ENCODE measurements at regions not wholly inside any gene's neighbourhood (a gene's known extent, or its start where the extent isn't known, plus 50 kb on each side); places are given as distances from the start of the nearest gene placed in this dataset.
"Not testable (repeated sequence)": the region's sequence is repeated elsewhere in the genome, so short reads cannot be mapped to it uniquely, and the experiment has no call there.

DNA sequence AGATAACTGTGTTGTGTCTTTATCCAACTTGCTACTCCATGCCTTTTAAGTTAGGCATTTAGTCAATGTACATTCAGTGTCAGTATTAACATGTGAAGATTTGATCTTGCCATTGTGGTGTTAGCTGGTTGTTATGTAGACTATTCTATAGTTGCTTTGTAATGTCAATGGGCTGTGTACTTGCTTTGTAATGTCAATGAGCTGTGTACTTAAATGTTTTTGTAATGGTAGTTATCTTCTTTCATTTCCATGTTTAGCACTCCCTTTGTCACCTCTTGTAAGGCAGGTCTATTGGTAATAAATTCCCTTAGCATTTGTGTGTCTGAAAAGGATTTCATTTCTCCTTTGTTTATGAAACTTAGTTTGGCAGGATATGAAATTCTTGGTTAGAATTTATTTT, 53.4 kb downstream of the MC4R start:
- DNase-seq, result no peak

DNA sequence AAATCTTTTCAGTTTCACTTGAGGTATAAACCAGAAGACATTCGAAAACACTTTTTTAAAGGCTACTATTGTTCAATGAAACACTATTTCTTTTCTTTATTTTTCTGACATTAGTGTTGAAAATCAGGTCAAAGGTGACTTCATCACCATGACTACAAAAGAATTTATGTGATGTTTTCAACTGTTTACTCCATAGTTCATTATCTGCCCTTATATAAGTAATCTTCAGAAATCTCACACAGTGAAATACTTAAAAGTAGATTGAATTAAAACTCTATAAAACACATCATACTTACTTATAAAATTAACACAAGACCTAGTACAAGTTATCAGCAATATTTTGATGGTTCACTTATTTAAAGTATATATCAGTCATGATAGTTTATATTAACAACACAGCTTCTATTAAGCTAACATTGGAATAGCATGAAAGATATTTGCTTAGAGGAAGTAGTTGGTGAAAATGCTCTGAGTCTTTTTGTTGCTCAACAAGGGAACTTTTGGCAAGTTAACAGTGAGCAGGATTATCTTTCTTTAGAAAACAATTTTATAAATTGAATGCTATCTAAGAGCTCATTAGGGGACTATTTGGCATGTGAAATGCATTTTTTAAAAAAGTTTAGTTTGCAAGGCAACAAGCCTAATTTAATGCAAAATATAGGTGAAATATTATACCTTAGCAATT, 60.8 kb downstream of the MC4R start:
- no peak for DNase-seq

DNA sequence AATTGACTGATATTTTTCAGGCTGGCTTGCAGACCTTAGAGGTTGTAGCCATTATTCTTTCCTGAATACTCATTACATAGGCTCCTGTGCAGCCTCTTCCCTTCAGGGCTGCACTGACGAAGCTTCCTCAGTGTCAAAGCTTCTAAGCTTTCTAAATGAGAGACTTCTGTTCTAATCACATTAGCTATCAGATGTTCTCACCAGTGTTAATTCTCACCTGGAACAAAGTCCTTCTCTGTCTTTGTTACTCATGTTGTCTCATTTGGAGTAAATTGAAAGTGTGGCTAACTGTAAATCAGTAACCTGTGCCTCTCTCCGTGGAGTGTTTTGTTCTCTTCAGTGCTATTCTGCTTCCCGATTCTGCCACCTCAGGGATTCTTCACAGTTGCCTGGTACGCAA, 76.9 kb downstream of the MC4R start:
- no peak for DNase-seq

DNA sequence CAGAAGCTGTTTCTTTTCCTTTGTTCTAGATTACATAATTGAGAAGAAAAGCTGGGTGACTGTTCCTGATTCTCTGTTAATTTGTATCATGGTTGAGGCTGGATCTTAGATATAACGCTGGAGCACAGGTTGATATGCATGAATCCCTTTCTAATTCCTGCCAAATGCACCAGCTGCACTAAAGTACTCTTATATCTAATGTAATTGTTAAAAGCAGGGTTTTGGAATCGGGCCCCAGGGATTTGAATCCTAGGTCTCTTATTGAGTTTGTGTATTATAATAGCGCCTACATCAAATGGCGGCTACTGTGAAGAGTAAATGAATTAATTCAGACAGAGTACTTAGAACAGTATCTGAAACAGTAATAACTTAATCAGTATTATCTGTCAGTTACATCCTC, 80.4 kb downstream of the MC4R start:
- no peak for DNase-seq

DNA sequence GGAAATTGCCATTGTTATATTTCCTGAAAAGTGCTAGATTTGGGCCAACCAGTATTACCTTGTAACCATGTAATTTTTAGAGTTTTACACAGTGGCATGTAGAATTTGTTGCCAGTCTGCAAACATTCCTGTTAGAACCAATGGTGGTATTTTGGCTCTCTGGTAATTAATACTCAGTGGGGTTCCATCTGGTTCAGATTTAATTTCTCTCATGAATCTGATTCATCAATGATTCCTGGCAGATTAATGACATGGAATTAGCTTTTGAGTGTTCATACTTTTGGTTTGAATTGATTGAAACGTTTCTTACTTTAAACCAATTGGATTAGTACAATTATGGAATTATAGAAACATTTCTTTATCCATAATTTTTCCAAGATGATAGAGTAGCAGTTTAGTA, 93.2 kb downstream of the MC4R start:
- DNase-seq, result no peak

DNA sequence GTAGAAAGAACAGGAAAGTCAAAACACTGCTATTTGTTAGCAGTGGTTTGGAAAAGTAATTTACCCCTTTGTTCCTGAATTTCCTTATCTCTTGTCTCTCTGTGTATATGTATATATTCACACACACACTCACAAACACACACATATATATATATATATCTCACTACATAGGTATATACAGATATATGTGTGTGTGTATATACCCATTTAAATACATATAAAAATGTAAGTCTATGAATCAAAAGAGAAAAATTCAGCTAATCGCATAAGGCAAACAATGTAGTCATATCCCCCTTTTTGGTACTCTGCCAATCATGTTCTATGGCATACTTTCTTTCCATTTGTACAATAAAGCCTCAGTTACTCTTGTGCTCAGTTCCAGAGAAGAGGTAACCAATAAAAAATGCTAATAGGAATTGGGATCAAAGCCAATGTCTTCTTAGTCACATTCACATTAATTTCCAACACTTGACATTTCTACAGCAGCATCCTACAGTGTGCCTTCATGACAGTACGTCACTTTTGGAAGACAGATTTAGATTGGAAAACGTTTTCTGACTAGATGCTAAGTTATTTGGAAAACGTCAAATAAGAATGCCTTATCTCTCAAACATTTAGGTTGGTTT, 94.6 kb downstream of the MC4R start:
- DNase-seq, result no peak

DNA sequence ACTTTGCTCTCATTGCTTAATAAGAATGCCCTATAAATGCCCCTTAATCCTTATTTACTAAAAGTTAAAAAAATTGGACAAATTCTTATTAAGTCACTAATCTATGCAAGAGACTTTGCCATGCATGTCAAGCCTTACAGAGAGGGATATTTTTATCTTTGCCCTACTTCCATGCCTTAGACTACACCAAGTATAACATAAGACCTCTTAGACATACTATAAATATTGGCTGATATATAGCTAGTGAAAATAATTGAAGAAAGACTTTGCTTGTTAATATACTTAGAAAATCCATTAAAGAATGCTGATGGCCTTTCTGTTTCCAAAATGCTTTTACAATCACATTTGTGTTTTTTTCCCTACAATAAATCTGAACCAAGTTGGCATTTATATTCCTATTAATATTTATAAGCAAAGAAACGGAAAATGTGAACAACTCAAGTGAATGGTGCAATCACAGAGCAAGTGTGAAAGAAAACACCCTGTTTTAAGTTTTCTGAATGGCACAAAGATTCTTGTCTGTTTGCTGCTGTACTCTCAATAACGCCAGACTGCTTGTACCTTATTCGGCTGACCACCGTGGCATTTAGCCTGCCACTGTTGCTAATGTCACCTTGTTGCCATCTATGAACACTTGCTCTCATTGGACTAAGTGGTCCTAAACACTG, 105.0 kb downstream of the MC4R start:
- no peak for DNase-seq

DNA sequence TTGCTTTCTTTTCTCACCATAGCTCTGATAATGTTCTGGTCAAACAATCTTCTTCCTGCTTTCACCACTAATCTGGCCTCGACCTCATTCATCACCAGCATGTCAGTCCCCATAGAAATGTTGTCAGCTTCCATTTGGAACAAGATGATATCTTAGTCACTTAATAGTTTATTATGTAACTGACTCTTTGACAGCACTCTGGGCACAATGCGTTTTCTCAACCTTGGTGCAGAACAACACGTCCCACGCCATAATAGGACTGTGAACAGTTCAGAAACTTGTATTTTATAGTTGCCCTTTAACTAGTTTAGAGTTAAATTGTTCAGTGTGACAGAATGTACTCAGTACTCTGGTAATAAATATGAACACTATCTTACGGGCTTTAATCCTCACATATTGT, 106.0 kb downstream of the MC4R start:
- no peak for DNase-seq

DNA sequence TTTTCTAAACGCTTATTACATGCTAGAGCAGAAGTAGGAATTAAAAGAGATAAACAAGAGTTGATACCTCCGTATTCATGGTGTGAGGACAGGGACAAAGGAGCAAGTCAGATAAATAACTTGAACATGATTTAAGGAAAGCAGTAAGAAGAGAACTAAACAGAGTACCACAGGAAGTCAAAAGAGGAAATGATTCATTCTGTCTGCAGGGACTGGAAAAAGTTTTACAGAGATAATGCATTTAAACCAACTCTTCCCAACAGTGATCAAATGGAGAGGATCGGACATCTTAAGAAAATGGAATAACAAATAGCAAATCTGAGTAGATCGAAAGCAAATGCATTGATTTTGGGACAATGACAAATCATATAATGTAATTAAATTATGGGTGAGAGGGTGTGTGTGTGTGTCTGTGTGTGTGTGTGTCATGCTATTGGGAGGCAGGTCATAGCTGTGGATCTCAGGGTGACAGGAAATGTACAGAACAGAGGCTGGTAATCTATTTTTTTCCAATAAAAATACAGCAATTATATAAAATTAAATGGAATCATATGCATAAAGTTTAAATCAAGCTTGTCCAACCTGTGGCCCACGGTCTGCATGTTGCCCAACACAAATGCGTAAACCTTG, 113.4 kb downstream of the MC4R start:
- DNase-seq, result no peak

DNA sequence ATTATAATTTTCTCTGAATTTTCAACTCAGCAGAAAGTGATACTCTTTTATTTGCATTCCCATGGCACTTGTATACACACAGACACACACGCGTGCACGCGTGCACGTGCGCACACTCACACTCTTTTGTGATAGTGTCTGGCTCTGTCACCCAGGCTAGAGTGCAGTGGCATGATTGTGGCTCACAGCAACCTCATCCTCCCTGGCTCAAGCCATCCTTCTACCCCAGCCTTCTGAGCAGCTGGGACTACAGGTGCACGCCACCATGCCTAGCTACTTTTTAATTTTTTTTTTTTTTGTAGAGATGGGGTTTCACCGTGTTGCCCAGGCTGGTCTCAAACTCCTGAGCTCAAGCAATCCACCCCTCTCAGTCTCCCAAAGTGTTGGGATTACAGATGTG, 123.2 kb downstream of the MC4R start:
- DNase-seq, result no peak

DNA sequence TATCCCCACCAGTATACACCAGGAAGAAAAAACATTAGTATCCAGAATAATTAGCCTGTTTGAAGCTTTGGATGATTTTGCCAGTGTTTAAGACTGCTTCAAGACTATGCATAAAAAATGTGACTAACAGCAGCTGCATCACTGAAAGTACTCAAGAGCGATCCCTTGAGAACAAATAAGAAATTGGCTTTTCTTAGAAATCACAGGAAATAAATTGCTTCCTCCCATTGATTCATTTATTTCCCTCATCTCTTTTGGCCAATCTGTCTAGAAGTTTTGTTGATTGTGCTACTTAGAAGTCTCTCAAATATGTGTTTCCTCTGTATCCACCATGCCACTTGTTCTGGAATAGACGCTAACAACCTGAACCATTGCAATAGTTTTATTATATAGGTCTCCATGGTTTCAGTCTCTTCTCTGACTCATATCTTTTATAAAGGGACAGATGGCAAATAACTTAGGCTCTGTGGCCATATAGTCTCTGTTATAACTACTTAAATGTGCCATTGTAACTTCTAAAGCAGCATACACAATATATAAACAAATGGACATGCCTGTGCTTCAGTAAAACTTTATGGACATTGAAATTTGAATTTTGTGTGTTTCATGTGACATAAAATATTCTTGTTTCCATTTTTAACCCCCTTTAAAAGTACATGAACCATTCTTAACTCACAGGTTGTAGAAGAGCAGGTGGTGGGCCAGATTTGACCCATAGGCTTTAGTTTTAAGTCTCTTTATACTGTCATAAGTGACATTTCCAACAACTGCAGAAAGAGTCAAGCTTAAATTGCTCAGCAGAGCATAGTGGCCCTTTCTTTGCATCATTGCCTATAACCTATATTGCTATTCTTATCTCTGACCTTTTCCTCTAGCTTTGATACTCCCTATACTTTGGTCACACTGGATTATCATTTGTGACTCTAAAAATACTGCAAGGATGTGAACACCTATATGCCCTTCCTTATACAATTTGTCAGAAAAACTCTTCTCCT, 123.9 kb downstream of the MC4R start:
- no peak for DNase-seq

DNA sequence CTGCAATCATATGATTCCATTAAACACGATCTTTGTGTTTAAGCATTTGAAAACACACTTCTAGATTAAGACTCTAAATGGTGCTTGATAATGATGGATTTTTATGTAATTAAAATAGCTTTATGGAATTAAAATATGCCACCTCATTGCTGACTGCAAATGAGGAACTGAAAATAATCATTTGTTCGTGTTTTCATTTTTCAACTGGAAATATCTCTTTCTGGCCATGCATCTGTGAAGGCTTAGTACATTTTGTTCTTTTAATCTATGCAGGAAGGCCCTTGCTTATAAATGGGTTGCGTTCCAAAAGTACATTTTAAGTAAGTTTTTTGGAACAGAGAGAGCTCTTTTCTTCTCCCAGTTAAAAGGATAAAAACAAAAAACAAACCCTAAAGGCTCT, 125.5 kb downstream of the MC4R start:
- DNase-seq, result no peak

DNA sequence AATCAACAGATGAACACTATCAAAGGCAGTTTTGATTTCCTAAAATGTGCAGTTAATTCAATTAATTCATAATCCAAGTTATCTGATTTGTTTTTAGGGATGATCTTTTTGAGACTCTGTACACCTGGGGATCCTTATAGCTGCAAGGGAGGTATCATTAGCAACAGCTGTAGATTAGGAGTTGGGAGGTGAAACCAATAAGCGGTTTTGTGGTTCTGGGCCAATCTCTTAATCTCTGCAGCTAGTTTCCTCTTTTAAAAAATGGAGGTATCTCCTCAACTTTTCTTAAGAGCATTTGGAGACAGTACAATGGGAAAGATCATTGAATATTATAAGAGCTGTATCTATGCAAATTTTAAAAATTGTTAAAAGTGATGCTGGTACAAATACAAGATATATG, 126.0 kb downstream of the MC4R start:
- DNase-seq, result no peak

DNA sequence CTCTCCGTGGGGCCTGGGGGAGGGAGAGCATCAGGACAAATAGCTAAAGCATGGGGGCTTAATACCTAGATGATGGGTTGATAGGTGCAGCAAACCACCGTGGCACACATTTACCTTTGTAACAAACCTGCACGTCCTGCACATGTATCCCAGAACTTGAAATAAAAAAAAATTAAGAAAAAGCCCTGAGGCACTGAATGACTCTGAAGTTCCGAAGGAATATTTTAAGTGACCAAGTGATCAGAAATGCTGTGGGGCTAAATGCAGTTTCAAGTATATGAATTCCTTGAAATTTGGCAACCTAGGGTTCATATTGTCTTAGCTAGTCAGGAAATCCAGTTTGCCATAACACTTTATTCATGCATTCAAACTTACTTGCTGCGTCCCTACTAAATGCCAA, 127.5 kb downstream of the MC4R start:
- no peak for DNase-seq

DNA sequence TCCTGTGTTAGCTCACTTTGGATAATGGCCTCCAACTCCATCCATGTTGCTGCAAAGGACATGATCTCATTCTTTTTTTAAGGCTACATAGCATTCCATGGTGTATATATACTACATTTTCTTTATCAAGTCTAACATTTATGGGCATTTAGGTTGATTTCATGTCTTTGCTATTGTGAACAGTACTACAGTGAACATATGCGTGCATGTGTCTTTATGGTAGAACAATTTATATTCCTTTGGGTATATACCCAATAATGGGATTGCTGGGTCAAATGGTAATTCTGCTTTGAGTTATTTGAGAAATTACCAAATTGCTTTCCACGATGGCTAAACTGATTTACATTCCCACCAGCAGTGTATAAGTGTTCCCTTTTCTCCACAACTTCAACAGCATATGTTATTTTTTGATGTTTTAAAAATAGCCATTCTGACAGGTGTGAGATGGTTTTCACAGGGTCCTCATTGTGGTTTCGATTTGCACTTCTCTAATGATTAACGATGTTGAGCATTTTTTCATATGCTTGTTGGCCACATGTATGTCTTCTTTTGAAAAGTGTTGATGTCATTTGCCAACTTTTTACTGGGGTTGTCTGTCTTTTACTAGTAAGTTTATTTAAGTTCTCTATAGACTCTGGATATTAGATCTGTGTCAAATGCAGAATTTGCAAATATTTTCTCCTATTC, 133.4 kb downstream of the MC4R start:
- DNase-seq, result not testable (repeated sequence)

DNA sequence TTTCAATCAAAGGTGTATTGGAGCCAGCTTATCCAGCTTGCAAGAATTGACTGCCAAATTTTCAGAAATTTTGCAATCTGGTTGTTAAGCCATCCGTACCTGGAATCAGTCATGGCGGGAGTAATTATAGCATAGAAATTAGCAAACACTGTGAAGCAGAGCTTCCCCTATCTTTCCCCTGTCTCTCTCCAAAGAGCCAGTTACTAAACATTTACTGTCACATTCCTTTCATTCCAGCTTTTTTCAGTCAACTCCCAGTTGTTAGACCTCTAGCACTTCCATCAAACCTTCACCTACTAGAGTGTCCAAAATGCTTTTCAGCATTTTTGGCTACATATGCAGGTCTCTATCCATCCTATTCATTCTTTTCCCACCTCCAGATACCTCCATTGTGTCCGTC, 137.4 kb downstream of the MC4R start:
- DNase-seq, result no peak

DNA sequence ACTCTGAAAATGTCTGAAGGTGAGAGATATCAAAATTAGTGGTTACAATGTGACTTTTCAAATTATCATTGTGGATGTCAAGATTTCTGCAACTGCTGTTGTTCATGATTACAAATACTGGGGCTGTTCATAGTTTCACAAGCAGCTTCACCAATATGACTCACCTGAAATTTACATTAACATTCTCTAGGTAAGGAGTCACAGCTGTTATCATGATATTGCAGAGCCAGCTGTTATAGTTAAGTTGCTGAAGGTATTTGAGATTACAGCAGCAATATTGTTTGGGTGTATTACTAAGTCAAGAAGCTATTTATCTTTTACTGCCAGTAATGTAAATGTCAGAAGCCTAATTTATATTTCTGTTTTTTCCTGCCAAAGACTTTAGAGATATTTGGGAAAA, 140.0 kb downstream of the MC4R start:
- DNase-seq, result no peak

DNA sequence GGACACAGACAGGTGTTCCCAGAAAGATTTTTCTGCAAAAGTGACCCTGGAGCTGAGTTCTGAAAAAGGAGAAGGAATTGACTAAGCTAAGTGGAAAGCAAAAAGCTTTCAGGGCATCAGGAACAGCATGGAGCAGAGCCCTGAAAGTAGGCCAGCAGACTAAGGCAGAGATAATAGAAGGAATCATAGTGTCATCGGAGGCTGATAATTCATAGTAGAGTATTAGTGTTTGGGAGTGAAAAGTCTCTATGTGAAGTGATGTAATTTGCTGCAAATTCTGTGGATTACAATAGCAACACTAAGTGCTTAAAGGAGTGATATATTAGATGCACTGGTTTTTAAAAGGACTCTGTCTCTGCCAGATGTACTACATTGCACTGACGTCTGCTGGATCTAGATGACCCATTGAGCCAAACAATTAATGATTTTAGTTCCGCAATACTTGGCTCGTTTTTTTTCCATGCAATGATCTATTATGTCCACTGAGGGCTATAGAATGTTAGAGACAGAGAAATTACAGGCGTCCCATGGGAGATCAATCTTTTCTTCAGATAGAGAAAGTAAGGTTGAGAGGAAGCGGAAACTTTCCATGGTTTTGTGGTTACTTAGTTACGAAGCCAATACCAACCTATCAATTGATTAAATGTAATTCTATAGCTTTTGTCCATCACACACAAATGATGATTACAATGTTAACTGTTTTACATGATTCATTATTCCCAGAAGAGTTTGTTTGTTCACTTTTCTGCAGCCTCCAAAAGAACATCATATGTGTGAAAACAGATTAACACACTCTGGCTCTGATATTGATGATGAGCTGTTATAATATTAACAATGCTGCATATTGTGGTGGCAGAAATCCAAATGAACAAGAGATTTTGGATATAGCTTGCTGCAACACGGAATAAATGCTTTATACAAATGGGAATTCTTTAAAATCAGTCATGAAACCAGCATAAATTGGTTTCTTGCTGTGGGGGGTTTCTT, 143.7 kb downstream of the MC4R start:
- no peak for DNase-seq

DNA sequence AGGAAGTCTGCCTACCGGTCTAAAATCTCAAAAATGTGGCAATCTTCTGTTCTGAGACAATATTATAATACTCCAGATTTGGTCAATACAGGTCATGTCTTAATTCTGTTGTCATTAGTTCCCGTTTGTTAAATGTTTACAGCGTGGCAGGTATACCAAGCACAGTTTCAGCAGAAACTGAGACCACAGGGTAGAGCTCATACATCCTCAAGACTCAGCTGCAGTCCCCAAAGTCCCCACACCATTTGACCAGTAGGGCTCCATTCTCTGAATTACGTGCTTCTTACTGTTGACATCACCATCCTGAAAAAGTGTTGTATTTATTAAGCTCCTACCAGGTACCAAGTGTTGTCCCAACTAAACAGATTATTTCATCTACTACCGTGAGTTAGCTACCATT, 157.1 kb downstream of the MC4R start:
- no peak for DNase-seq

DNA sequence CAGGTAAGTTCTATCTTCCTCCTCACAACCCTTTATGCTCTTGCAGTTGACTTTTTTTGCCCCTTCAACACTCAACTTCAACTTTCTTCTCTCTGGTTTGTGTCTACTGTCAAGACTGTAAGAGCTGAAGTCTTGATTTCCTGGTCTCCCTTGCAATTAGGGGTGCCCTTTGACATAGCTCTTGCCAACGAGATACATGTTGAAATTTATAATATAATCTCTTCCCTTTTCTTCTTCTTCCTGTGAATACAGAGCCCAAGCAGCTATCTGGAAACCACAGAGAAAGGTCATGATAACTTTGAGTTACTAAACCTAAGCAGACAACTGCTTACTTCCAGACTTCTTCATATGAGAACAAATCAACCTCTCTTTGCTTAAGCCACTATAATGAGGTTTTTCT, 163.5 kb downstream of the MC4R start:
- DNase-seq, result no peak

DNA sequence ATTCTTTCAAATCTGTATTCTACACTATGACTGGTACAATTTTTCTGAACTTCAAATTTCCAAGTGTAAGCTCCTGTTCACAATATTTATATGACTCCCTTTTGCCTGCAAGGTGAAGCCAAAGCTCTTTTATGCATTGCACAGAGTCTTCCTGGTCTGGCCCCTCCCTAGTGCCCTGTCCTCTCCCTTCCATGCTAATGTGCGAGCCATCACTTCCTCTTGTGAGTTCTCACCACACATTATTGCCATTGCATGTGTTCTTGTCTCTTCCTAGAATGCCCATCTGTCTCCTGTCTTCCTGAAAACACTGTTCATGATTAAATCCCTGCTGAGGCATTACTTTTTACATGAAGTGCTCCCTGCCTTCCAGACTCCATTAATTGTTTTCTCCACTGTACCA, 169.9 kb downstream of the MC4R start:
- no peak for DNase-seq

Data from C1 segment of cervical spinal cord (tissue), 14 donors.